ENCODE measurements at regions not wholly inside any gene's neighbourhood (a gene's known extent, or its start where the extent isn't known, plus 50 kb on each side); places are given as distances from the start of the nearest gene placed in this dataset.

DNA sequence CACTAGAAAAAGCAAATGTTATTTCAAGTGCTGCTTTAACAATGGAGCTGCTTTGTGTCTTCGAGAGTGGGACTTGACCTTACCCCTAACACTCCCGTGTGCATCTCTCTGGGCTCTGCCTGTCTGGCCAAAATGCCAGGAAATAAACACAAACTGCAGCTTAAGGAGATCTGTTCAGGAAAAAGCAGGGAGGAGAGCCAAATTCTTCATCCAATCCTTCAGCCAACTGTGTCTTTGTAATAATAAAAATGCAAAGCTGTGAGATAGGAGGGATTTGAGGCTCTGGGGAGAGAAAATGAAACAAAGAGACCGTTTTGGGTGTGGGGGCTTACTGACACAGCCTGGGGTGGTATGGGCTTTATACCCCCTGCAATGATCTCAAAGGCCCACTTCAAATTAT lies 85.8 kb upstream of the WSCD2 start:
- DNase-seq, result no peak

DNA sequence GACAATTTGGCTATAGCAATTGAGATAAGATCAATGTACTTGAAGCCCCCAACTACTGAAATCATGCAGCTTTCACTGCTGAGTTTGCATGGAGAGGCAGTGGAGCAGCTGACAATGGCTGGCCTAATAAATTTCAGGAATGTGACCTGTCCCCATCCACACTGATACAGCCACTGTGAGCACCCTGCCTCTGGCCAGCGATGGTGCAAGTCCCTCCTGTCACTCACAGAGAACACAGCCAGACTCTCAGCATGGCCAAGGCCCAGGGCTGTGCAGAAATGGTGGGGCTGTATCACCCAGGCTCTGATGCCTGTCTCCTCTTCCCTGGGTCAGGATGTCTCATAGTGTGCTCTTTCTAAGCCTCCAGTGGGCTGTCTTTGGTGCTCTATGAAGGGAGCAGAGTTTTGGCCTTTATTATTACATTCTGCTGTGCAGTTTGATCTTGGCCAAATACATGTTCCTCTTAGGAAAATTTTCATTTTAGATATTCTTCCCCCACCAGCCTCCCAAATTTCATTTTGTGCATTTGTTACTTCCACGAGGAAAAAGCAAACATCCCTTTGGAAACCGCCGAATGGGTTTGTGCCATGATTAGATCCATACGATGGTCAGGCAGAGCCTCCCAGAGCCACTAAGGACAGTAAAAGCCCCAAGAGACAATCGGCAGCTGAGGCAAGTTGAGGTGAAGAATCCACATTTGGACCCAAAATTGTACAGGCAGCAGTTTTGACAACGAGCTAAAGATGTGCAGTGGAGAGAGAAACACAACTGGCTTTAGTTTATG lies 85.1 kb upstream of the WSCD2 start:
- no peak for DNase-seq

GRCh38 chr12:108046135-108046534 lies 83.0 kb upstream of the WSCD2 start:
- DNase-seq, result no peak

GRCh38 chr12:108046650-108047049 lies 82.4 kb upstream of the WSCD2 start:
- no peak for DNase-seq

GRCh38 chr12:108047071-108047550 lies 82.0 kb upstream of the WSCD2 start:
- DNase-seq, result no peak

GRCh38 chr12:108048686-108049085 lies 80.4 kb upstream of the WSCD2 start:
- no peak for DNase-seq

DNA sequence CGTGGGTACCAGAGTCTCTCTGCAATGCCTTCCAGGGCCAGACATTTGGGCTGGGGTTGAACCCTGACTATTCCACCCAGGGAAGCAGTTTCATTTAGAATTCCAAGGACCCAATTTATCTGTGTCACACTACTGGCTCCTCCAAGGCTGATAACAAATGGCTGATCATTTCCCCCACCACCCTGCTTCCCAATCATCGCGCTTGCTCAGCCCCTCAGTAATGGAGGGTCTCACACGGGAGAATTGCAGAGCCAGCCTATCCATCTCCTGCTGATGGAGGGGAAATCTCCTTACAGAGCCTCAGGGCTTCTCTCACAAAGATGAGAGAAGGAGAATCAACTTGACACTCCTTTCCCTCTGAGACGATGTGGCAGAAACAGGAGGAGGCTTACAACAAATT lies 78.4 kb upstream of the WSCD2 start:
- DNase-seq, result no peak

DNA sequence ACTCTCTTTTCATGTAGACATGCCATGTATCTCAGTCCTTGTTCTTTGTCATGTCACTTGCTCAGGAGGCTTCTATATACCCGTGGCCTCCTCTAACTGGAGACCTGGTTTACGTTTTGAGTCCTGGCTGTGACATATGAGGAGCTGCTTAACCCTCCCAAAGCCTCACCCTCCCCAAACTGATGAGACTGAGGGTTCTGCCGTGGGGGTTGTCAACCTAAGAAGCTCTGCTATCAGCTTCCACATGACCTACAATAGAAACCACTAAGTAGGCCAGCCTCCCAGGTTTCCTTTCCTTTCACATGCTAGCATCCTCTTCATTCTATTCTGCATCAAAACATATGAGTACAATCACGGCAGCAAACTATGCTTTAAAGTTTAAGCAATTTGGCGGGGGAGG lies 76.8 kb upstream of the WSCD2 start:
- no peak for DNase-seq

DNA sequence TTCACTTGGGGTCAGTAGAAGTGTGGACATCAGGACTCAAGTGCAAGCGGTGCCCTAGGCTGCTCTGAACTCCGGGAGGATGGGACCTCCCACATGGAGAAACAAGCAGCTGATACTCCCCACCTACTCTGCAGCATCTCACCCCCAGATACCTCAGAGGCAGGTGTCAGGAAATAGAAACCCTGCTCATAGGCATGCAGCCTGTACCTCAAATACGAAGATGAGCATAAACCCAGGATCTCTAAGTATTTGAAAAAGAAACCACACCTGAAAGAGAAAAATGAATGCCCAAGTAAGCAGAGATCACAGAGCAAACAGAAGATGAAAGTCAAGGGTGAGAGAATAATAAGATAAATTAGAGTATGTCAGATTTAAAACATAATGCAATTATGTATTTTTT lies 75.6 kb upstream of the WSCD2 start:
- DNase-seq, result no peak

- no peak for DNase-seq
These were observed 74.6 kb upstream of the WSCD2 start for GRCh38 chr12:108054496-108054895.

- DNase-seq, result no peak
These were observed 73.9 kb upstream of the WSCD2 start for GRCh38 chr12:108055141-108055540.

DNA sequence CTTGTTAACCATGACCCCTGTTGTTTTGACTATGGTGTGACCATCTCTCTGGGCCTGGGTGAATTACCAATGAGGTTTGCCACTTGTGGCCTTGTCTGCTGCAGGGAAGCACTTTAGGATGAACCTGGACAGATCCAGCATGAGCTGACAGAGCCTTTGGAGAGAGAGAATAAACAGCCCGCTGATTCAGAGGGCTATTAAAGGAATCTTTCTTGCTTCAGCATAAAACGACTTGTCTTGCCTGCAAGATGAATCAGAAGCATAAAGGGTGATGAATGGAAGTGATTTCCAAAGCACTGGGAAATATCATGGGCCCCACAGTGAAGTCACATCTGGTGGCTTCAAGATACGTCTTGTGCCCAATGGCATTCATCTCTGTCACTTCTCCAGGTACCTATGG lies 69.0 kb upstream of the WSCD2 start:
- no peak for DNase-seq

GRCh38 chr12:108060903-108061302 lies 68.2 kb upstream of the WSCD2 start:
- no peak for DNase-seq

GRCh38 chr12:108063192-108063591 lies 65.9 kb upstream of the WSCD2 start:
- DNase-seq, result no peak

DNA sequence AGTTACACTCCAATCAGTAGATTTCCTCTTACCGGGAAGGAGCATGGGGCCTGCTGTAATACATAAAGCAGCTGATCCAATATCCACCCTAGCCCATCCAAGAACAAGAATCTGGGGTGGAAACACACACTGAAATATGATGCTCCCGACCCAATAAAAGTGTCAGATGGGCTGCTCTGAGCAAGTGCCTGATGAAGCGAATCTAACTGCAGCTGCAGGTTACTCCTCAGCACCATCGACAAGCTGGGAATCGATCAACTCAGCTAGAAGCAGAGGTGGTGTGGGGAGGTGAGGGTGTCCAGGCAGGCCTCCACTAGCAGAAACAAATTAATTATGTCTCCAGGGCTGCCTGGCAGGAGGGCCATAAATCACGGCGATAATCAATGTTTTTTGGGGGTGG lies 64.0 kb upstream of the WSCD2 start:
- DNase-seq, result no peak

GRCh38 chr12:108066583-108067577 lies 62.2 kb upstream of the WSCD2 start:
- no peak for DNase-seq

- DNase-seq, result no peak
These were observed 59.4 kb upstream of the WSCD2 start for GRCh38 chr12:108069651-108070165.

- no peak for DNase-seq
These were observed 53.5 kb upstream of the WSCD2 start for GRCh38 chr12:108075561-108075960.

DNA sequence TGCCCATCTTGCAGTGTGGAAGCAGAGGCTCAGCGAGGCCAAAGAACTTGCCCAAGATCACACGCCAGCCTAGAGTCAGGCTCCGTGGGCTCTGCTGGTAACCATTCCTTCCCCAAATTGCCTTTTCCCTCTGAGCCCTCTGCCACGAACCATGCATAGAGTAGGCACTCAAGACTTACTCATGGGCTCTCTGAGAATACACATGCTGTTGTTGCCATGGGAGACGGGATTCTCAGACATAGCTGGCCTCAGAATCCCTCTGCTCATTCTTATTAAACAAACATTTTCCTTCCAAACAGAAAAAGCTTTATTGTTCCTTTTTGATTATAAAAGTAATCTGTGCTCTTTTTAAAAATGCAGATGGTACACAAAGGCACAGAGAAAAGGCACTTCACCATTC lies 52.5 kb upstream of the WSCD2 start:
- no peak for DNase-seq

DNA sequence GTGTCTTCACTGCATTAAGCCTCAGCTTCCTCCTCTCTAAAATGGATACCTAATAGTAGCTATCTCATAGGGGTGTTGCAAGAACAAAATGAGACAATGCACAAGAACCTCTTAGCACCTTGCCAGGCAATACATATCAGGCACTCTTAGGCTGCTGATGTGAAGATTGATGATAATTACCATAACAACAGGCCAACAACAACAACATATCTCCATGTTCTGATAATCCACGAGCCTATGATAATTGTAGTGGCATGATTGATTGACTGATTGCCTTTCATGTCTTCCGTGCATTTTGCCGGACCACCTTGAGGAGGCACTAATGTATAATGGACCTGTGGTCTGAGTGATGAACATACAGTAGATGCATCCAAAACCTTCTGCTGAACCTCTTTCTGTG lies 50.7 kb upstream of the WSCD2 start:
- no peak for DNase-seq

All from midbrain (tissue), 1 donor.